Activated naive CD8-positive, alpha-beta T cell treated with anti-CD3 and anti-CD28 coated beads, Interleukin-2, amount 50 U/mL, for 24 hours (primary cell): ENCODE measurements at regions not wholly inside any gene's neighbourhood (a gene's known extent, or its start where the extent isn't known, plus 50 kb on each side); places are given as distances from the start of the nearest gene placed in this dataset.
"Not testable (repeated sequence)": the region's sequence is repeated elsewhere in the genome, so short reads cannot be mapped to it uniquely, and the experiment has no call there.

Source experiments
- ATAC-seq: fragments of 150-1000 bp; cut with Tn5 transposase; one replicate; pipeline ENCODE4 v1.10.0; 2021
- DNase-seq: peaks from one replicate; pipeline ENCODE4 v3.0.0; 2021
- H3K27ac Mint-ChIP-seq: one replicate; pipeline ENCODE4 v1.8.0; 2021; ENCODE audit warnings: mild to moderate bottlenecking, mixed read lengths
- H3K27me3 Mint-ChIP-seq: one replicate; pipeline ENCODE4 v1.8.0; 2021; ENCODE audit warnings: mixed read lengths
- H3K36me3 Mint-ChIP-seq: one replicate; pipeline ENCODE4 v1.8.0; 2021; ENCODE audit warnings: low read depth, mixed read lengths
- H3K4me1 Mint-ChIP-seq: one replicate; pipeline ENCODE4 v1.8.0; 2021; ENCODE audit warnings: mixed read lengths
- H3K4me3 Mint-ChIP-seq: one replicate; pipeline ENCODE4 v1.8.0; 2021; ENCODE audit warnings: mild to moderate bottlenecking, moderate library complexity, mixed read lengths
- H3K9me3 Mint-ChIP-seq: one replicate; pipeline ENCODE4 v1.8.0; 2021; ENCODE audit warnings: mixed read lengths

DNA sequence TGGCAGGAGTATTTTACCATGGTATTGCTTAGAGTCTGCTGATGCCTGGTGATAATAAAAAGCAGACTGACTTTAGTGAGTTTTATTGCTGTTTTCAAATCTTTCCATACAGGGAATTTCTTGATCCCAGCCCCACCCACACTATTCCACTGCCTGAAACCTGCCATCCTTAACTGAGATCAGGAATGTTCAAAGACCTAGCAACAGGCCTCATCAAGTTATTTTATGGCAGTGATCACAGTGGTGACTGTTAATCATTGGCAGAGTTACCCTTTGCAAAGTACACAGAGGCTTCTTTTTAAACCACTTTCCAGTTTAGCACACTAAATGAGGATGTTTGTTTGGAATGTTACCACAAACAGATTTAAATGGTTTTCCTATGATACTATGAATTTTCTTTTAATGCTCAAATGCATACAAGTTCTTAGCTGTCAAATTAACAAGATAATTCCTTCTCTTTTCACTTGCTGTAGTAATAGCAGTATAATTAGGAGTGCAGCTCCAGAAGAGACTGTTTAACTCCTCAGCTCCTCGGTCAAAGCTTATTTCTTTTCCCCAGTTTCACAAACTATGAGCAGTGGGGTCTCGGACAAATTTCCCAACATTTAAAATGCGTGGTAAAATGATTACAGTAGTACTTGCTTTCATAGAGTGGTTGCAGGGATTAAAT is 69.9 kb upstream of the USP25 start:
- H3K4me3 Mint-ChIP-seq: no peak overlapping the region
- H3K27me3 Mint-ChIP-seq: no peaks in the 10 kb centered on the region
- DNase-seq: no peak
- H3K4me1 Mint-ChIP-seq: no peaks in the 10 kb centered on the region
- no peak overlapping the region for H3K27ac Mint-ChIP-seq
- no peak for ATAC-seq
- no peaks in the 10 kb centered on the region for H3K9me3 Mint-ChIP-seq
- no peaks in the 10 kb centered on the region for H3K36me3 Mint-ChIP-seq

DNA sequence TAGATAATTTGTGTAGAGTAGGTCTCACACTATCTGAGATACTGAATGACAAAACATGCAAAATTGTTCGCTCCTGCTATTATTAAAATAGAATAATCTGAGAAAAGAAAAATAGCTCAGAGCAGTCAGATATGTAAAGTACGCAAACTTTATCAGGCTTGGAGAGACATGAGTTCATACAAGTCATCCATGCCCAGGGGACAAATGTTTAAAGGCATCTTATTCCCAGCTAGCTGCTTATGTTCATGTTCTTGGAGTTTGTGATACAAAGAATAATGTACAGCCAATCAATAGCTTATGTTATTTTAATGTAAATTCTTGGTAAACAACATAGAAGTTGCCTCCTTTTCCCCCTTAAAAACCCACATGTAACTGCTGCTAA is 69.4 kb upstream of the USP25 start:
- Mint-ChIP-seq H3K9me3 (no peaks in the 10 kb centered on the region), H3K4me3 (no peak overlapping the region), H3K36me3 (no peaks in the 10 kb centered on the region), H3K4me1 (no peaks in the 10 kb centered on the region), H3K27ac (no peak overlapping the region), H3K27me3 (no peaks in the 10 kb centered on the region)
- no peak for ATAC-seq
- no peak for DNase-seq

- DNase-seq (no peak), ATAC-seq (no peak)
- no peaks in the 10 kb centered on the region for H3K4me1 Mint-ChIP-seq
- no peaks in the 10 kb centered on the region for H3K27me3 Mint-ChIP-seq
- H3K4me3 Mint-ChIP-seq: no peak overlapping the region
- H3K27ac Mint-ChIP-seq: no peak overlapping the region
- H3K9me3 Mint-ChIP-seq: no peaks in the 10 kb centered on the region
- H3K36me3 Mint-ChIP-seq: no peaks in the 10 kb centered on the region
Observed at GRCh38 chr21:15667010-15667409, 62.8 kb upstream of the USP25 start.

DNA sequence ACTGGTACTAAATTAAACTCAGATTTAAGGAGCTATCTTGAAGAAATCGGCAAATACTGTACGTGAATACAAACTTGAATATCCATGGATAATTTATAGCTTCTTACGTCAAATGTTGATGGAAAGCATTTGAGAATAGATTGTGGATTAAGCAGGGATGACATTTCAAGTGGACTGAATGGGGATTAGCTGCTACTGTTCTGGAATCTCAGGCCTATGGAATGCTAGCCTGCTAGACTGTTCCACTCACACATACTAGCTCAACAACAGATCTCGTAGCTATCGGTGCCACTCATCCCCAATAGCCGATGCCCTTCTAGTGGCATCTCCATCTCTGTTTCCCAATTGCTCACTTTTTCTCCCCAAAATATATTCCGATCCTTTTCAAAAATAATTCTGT is 62.0 kb upstream of the USP25 start:
- no peaks in the 10 kb centered on the region for H3K4me1 Mint-ChIP-seq
- H3K36me3 Mint-ChIP-seq: no peaks in the 10 kb centered on the region
- H3K4me3 Mint-ChIP-seq: no peak overlapping the region
- H3K9me3 Mint-ChIP-seq: no peaks in the 10 kb centered on the region
- ATAC-seq (no peak), DNase-seq (no peak)
- H3K27ac Mint-ChIP-seq: no peak overlapping the region
- H3K27me3 Mint-ChIP-seq: no peaks in the 10 kb centered on the region

- no peak for DNase-seq
- Mint-ChIP-seq H3K9me3 (no peaks in the 10 kb centered on the region), H3K4me1 (no peaks in the 10 kb centered on the region), H3K36me3 (no peaks in the 10 kb centered on the region), H3K27me3 (no peaks in the 10 kb centered on the region), H3K27ac (no peak overlapping the region), H3K4me3 (no peak overlapping the region)
- ATAC-seq: no peak
Observed at GRCh38 chr21:15669247-15669646, 60.5 kb upstream of the USP25 start.

DNA sequence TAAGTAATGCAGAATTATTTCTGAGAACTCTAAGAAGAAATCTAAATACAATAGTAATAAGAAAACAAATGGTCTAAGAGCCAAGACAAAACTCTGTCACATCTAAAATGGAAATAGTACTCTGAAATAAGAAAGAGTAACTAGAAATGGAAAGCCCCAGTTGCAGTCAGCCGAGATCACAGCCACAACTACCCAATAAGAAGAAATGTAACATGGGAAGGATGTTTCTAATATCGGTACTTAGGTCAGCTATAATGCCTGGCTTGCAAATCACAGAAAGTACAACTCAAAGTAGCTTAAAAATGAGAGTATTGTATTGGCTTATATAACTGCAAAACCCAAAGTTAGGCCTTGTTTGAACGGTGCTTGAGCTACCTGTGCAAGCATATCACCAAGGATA is 58.6 kb upstream of the USP25 start:
- Mint-ChIP-seq H3K27ac (no peak overlapping the region), H3K36me3 (no peaks in the 10 kb centered on the region), H3K27me3 (no peaks in the 10 kb centered on the region), H3K9me3 (no peaks in the 10 kb centered on the region), H3K4me3 (no peak overlapping the region), H3K4me1 (no peaks in the 10 kb centered on the region)
- ATAC-seq (no peak), DNase-seq (no peak)

GRCh38 chr21:15672578-15672977 is 57.2 kb upstream of the USP25 start:
- H3K36me3 Mint-ChIP-seq, H3K9me3 Mint-ChIP-seq, H3K27ac Mint-ChIP-seq, ATAC-seq, H3K4me1 Mint-ChIP-seq, H3K4me3 Mint-ChIP-seq, H3K27me3 Mint-ChIP-seq, DNase-seq: not testable (repeated sequence)

GRCh38 chr21:15676935-15677334 is 52.8 kb upstream of the USP25 start:
- no peaks in the 10 kb centered on the region for H3K9me3 Mint-ChIP-seq
- H3K4me1 Mint-ChIP-seq: no peaks in the 10 kb centered on the region
- no peak overlapping the region for H3K27ac Mint-ChIP-seq
- H3K4me3 Mint-ChIP-seq: no peak overlapping the region
- ATAC-seq: no peak
- no peak for DNase-seq
- no peaks in the 10 kb centered on the region for H3K27me3 Mint-ChIP-seq
- no peaks in the 10 kb centered on the region for H3K36me3 Mint-ChIP-seq

GRCh38 chr21:15679630-15680029 is 50.2 kb upstream of the USP25 start:
- Mint-ChIP-seq H3K27me3 (no peaks in the 10 kb centered on the region), H3K36me3 (no peaks in the 10 kb centered on the region), H3K4me1 (peaks cover 6% of the 10 kb centered on the region), H3K27ac (no peak overlapping the region), H3K9me3 (no peaks in the 10 kb centered on the region), H3K4me3 (no peak overlapping the region)
- DNase-seq (no peak), ATAC-seq (no peak)
